Ishikawa (cell line): ENCODE measurements at regions not wholly inside any gene's neighbourhood (a gene's known extent, or its start where the extent isn't known, plus 50 kb on each side); places are given as distances from the start of the nearest gene placed in this dataset.
A peak's percentile ranks its signal among the peaks of the same experiment; 100 is the strongest.

ENCODE experiments used
- CEBPB ChIP-seq: IDR thresholded peaks from 2 replicates; pipeline ENCODE4 v1.6.1; 2012
- CREB1 ChIP-seq: IDR thresholded peaks from 2 replicates; pipeline ENCODE4 v1.6.1; 2012; ENCODE audit warnings: low read depth
- EP300 ChIP-seq: IDR thresholded peaks from 2 replicates; pipeline ENCODE4 v1.6.1; 2012; ENCODE audit warnings: borderline replicate concordance
- RAD21 ChIP-seq: IDR thresholded peaks from 2 replicates; pipeline ENCODE4 v1.6.1; 2012; ENCODE audit warnings: low read depth
- TAF1 ChIP-seq: IDR thresholded peaks from 2 replicates; pipeline ENCODE4 v1.6.1; 2012; ENCODE audit warnings: low read depth, mild to moderate bottlenecking
- TCF12 ChIP-seq: IDR thresholded peaks from 2 replicates; pipeline ENCODE4 v1.6.1; 2012; ENCODE audit warnings: low read depth
- TF ChIP-seq, protein P1 (sequence below): IDR thresholded peaks from 2 replicates; pipeline ENCODE4 v1.6.1; 2012; ENCODE audit warnings: low read depth, mild to moderate bottlenecking
- TF ChIP-seq, protein P2 (sequence below): IDR thresholded peaks from 2 replicates; pipeline ENCODE4 v1.6.1; 2012

DNA sequence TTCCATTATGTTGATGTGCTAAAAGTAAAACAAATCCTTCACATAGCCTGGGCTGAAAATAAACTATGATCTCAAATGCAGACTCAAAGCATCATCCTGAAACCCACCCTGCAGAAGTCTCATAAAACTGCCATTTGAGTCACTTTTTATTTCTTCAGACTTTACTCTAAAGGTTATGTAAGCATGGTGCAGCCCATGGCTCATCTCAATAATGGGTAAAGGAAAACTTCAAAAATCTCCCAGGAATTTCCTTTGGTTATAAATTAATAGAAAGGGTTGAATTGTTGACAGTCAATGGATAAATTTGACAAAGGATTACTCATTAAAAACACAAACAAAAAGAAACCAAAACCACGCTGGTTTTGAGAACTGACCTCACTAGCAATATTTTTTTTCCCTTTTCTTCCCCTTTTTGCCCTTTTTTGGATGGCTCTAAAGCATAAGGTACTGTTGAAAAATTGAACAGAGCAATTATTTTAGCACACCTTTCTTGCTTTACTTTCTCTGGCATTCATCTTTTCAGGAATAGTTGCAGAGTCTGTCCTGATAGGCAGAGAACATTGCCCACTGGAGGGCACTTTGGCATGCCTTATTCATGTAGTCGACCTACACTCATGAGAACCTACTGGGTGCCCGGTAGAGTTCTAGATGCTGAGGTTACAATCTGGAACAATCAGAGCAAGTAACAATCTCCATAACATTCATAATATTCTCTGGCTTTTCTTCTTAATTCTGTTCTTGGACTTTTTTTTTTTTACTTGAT lies 191.4 kb downstream of the TMEM167A start:
- TF ChIP-seq TCF12 (no peak), EP300 (no peak), TAF1 (no peak), CEBPB (no peak), CREB1 (no peak), RAD21 (peak; percentile 11; the same call in 1 of the 2 replicates)
- TF ChIP-seq, protein P1, sequence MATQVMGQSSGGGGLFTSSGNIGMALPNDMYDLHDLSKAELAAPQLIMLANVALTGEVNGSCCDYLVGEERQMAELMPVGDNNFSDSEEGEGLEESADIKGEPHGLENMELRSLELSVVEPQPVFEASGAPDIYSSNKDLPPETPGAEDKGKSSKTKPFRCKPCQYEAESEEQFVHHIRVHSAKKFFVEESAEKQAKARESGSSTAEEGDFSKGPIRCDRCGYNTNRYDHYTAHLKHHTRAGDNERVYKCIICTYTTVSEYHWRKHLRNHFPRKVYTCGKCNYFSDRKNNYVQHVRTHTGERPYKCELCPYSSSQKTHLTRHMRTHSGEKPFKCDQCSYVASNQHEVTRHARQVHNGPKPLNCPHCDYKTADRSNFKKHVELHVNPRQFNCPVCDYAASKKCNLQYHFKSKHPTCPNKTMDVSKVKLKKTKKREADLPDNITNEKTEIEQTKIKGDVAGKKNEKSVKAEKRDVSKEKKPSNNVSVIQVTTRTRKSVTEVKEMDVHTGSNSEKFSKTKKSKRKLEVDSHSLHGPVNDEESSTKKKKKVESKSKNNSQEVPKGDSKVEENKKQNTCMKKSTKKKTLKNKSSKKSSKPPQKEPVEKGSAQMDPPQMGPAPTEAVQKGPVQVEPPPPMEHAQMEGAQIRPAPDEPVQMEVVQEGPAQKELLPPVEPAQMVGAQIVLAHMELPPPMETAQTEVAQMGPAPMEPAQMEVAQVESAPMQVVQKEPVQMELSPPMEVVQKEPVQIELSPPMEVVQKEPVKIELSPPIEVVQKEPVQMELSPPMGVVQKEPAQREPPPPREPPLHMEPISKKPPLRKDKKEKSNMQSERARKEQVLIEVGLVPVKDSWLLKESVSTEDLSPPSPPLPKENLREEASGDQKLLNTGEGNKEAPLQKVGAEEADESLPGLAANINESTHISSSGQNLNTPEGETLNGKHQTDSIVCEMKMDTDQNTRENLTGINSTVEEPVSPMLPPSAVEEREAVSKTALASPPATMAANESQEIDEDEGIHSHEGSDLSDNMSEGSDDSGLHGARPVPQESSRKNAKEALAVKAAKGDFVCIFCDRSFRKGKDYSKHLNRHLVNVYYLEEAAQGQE: no peak
- TF ChIP-seq, protein P2, sequence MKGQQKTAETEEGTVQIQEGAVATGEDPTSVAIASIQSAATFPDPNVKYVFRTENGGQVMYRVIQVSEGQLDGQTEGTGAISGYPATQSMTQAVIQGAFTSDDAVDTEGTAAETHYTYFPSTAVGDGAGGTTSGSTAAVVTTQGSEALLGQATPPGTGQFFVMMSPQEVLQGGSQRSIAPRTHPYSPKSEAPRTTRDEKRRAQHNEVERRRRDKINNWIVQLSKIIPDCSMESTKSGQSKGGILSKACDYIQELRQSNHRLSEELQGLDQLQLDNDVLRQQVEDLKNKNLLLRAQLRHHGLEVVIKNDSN: no peak
